Smooth muscle cell (in vitro differentiated cells): ENCODE measurements at regions not wholly inside any gene's neighbourhood (a gene's known extent, or its start where the extent isn't known, plus 50 kb on each side); places are given as distances from the start of the nearest gene placed in this dataset.

Source experiments
- DNase-seq: peaks from one replicate; lab custom pipeline; 2025; ENCODE audit not compliant: unreplicated experiment; lab: John Stamatoyannopoulos, UW
- H2AFZ ChIP-seq: fragments of 200-600 bp; sonication (generic); 2 replicates; pipeline ENCODE4 v1.6.0; 2016; ENCODE audit warnings: antibody characterized with exemption, low read depth, mild to moderate bottlenecking
- H3F3A ChIP-seq: fragments of 200-600 bp; sonication (generic); 2 replicates; pipeline ENCODE4 v1.6.0; 2017; ENCODE audit warnings: antibody characterized with exemption, low read depth
- H3K27ac ChIP-seq: fragments of 200-600 bp; sonication (generic); 2 replicates; pipeline ENCODE4 v1.5.1; 2016; ENCODE audit warnings: low read depth, mild to moderate bottlenecking
- H3K27me3 ChIP-seq: fragments of 200-600 bp; sonication (generic); 2 replicates; pipeline ENCODE4 v1.6.1; 2016; ENCODE audit warnings: low read depth, mild to moderate bottlenecking
- H3K36me3 ChIP-seq: fragments of 200-600 bp; sonication (generic); 2 replicates; pipeline ENCODE4 v1.5.1; 2016; ENCODE audit warnings: low read depth
- H3K4me1 ChIP-seq: fragments of 200-600 bp; sonication (generic); 2 replicates; pipeline ENCODE4 v1.5.1; 2016; ENCODE audit warnings: low read depth
- H3K4me2 ChIP-seq: fragments of 200-600 bp; sonication (generic); 2 replicates; pipeline ENCODE4 v1.6.0; 2016; ENCODE audit warnings: mild to moderate bottlenecking
- H3K4me3 ChIP-seq: fragments of 200-600 bp; sonication (generic); 2 replicates; pipeline ENCODE4 v1.5.1; 2016; ENCODE audit warnings: mild to moderate bottlenecking
- H3K79me2 ChIP-seq: fragments of 200-600 bp; sonication (generic); 2 replicates; pipeline ENCODE4 v1.6.0; 2016; ENCODE audit warnings: low read depth, mild to moderate bottlenecking
- H3K9ac ChIP-seq: fragments of 200-600 bp; sonication (generic); 2 replicates; pipeline ENCODE4 v1.6.0; 2016; ENCODE audit warnings: low read depth
- H3K9me3 ChIP-seq: fragments of 200-600 bp; sonication (generic); replicated peaks from 2 replicates; pipeline ENCODE4 v1.5.1; 2016; ENCODE audit warnings: low read depth
- H4K20me1 ChIP-seq: fragments of 200-600 bp; sonication (generic); 2 replicates; pipeline ENCODE4 v1.6.0; 2016; ENCODE audit warnings: low read depth
- WGBS: methylation state at CpG from one replicate; pipeline ENCODE4 v1.1.7; 2016; ENCODE audit warnings: low lambda C conversion rate; 5-methylcytosine and 5-hydroxymethylcytosine counted together
- TF ChIP-seq, protein P1 (sequence below): fragments of 200-600 bp; sonication (generic); IDR thresholded peaks from 2 replicates; pipeline ENCODE4 v1.5.1; 2017; ENCODE audit warnings: borderline replicate concordance, mild to moderate bottlenecking, antibody characterized with exemption; ENCODE audit not compliant: insufficient read depth, poor library complexity, severe bottlenecking

DNA sequence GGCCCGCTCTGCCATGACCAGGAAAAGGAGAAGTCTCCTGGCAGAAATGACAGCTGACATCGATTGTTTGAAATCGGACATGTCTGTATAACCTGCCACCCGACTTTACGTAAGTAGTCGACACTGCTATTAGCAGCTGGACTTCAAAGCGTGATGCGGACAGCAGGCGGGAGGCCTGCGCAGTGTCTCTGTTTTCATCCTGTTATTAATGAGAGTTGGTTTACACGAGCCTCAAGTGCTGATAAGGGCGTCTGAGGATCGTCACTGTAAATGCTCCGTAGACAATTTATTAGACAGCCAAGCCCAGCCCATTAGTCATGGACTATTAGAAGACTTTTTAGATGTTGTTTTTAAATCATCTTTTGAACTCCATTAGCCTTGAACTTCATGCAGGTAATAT is 328.3 kb downstream of the FOXL1 start:
- peak overlapping the region; percentile 74 for H3K4me2 ChIP-seq
- no peaks in the 10 kb centered on the region for H3K27me3 ChIP-seq
- no peaks in the 10 kb centered on the region for H3K9me3 ChIP-seq
- 10% methylated on average over 14 of the region's 14 CpGs for WGBS
- H3K4me1 ChIP-seq: peaks cover 5% of the 10 kb centered on the region
- TF ChIP-seq, protein P1, sequence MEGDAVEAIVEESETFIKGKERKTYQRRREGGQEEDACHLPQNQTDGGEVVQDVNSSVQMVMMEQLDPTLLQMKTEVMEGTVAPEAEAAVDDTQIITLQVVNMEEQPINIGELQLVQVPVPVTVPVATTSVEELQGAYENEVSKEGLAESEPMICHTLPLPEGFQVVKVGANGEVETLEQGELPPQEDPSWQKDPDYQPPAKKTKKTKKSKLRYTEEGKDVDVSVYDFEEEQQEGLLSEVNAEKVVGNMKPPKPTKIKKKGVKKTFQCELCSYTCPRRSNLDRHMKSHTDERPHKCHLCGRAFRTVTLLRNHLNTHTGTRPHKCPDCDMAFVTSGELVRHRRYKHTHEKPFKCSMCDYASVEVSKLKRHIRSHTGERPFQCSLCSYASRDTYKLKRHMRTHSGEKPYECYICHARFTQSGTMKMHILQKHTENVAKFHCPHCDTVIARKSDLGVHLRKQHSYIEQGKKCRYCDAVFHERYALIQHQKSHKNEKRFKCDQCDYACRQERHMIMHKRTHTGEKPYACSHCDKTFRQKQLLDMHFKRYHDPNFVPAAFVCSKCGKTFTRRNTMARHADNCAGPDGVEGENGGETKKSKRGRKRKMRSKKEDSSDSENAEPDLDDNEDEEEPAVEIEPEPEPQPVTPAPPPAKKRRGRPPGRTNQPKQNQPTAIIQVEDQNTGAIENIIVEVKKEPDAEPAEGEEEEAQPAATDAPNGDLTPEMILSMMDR: no peak
- peak overlapping the region; percentile 89 for H3K27ac ChIP-seq
- H3K36me3 ChIP-seq: no peaks in the 10 kb centered on the region
- peak overlapping the region; percentile 69 for H3K9ac ChIP-seq
- no peaks in the 10 kb centered on the region for H3K79me2 ChIP-seq
- no peak overlapping the region for H3K4me3 ChIP-seq
- no peaks in the 10 kb centered on the region for H4K20me1 ChIP-seq
- no peak overlapping the region for H2AFZ ChIP-seq
- no peak for DNase-seq
- peaks cover 14% of the 10 kb centered on the region for H3F3A ChIP-seq

DNA sequence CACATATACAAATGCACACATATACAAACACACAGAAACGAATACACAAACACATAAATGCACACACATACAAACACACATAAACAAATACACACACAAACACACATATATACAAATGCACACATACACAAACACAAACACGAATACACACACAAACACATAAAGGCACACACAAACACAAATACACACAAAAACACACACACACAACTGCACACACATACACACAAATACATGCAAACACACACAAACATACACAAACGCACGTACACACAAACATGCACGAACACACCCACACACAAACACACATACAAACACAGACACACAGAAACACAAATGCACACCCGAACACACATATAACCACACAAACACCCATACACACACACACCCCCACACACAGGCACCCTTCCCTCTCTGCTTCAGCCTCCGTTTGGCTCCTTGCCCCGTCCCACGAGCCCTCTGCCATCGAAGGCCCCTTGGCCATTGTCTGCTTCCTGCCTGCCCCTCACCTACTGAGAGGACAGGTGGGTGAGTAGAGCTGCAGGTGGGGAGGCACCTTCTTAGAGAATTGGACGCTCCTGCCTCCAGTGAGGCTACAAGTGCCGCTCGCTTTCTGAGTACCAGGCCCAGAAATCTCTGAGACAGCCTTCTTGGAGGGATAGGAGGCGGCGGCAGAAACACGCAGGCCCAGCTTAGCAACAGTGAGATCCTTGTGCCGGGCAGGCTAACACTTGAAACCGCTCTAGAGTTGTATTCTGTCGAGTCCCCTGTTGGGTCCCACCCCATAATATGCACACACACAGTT is 331.2 kb downstream of the FOXL1 start:
- Histone ChIP-seq H3K4me1 (peaks cover 5% of the 10 kb centered on the region), H3K79me2 (no peaks in the 10 kb centered on the region), H3K27me3 (no peaks in the 10 kb centered on the region), H3K36me3 (no peaks in the 10 kb centered on the region), H3K27ac (no peak overlapping the region), H4K20me1 (no peaks in the 10 kb centered on the region), H3K9me3 (no peaks in the 10 kb centered on the region), H3K4me3 (no peak overlapping the region), H2AFZ (no peak overlapping the region), H3F3A (peaks cover 14% of the 10 kb centered on the region), H3K9ac (no peak overlapping the region), H3K4me2 (peak overlapping the region; percentile 52)
- TF ChIP-seq, protein P1: no peak
- no peak for DNase-seq
- 86% methylated on average over 19 of the region's 19 CpGs for WGBS

DNA sequence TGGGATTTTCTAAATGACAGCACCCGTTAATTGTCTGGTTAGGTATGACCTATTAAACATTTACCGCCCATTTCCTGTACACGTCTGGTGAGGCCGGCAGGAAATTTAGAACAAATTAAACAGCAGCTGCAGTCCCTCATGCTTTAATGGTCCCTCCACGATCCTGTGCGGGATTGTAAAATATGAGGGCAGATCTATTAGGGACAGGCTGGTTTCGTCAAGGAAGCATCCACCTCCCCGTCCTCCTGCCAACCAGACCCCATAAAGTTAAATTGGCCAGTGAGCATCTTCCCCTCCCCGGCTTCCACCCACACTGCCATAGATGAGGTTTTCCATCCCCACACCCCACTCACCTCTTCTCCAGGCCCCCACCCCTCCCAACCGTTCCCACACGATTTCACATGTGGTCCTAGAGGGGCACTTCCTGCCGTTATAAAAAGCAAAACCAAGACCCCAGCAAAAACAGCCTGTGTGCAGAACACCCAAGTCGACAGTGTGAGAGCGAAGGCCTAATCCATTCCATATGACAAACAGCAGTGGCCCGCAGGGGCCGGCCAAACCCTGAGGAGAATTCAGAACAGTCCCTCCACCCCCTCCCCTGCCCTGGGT is 331.9 kb downstream of the FOXL1 start:
- H3K27ac ChIP-seq: no peak overlapping the region
- H3K27me3 ChIP-seq: no peaks in the 10 kb centered on the region
- H3K79me2 ChIP-seq: no peaks in the 10 kb centered on the region
- DNase-seq: no peak
- H4K20me1 ChIP-seq: no peaks in the 10 kb centered on the region
- 33% methylated on average over 16 of the region's 16 CpGs for WGBS
- no peak overlapping the region for H3K9ac ChIP-seq
- H2AFZ ChIP-seq: no peak overlapping the region
- no peak overlapping the region for H3K4me3 ChIP-seq
- peak overlapping the region; percentile 52 for H3K4me2 ChIP-seq
- peaks cover 14% of the 10 kb centered on the region for H3F3A ChIP-seq
- no peaks in the 10 kb centered on the region for H3K9me3 ChIP-seq
- TF ChIP-seq, protein P1: no peak
- no peaks in the 10 kb centered on the region for H3K36me3 ChIP-seq
- H3K4me1 ChIP-seq: peaks cover 5% of the 10 kb centered on the region
